Progenitor cell of endocrine pancreas (in vitro differentiated cells): ENCODE measurements at regions not wholly inside any gene's neighbourhood (a gene's known extent, or its start where the extent isn't known, plus 50 kb on each side); places are given as distances from the start of the nearest gene placed in this dataset.

ENCODE experiments used
- DNase-seq: peaks from one replicate; pipeline ENCODE4 v3.0.0; 2021; ENCODE audit warnings: low spot score; ENCODE audit not compliant: unreplicated experiment
- H3K27ac Mint-ChIP-seq: 2 replicates; pipeline ENCODE4 v1.8.0; 2021; ENCODE audit warnings: mild to moderate bottlenecking, moderate library complexity, mixed read lengths
- H3K27me3 Mint-ChIP-seq: 2 replicates; pipeline ENCODE4 v1.8.0; 2021; ENCODE audit warnings: mixed read lengths
- H3K36me3 Mint-ChIP-seq: 2 replicates; pipeline ENCODE4 v1.8.0; 2022; ENCODE audit warnings: mixed read lengths; ENCODE audit not compliant: insufficient read depth
- H3K4me1 Mint-ChIP-seq: 2 replicates; pipeline ENCODE4 v1.8.0; 2021; ENCODE audit warnings: low read depth, mixed read lengths
- H3K4me3 Mint-ChIP-seq: 2 replicates; pipeline ENCODE4 v1.8.0; 2021; ENCODE audit warnings: low read depth, mild to moderate bottlenecking, moderate library complexity, mixed read lengths
- H3K9me3 Mint-ChIP-seq: 2 replicates; pipeline ENCODE4 v1.8.0; 2021; ENCODE audit warnings: low read depth, mixed read lengths
- CTCF ChIP-seq: fragments of 200-600 bp; sonication (generic); IDR thresholded peaks from one replicate; pipeline ENCODE4 v1.5.0; 2021; ENCODE audit warnings: antibody characterized with exemption, mild to moderate bottlenecking; ENCODE audit not compliant: unreplicated experiment

GRCh38 chr14:29223947-29224346 is 457.4 kb downstream of the FOXG1 start:
- H3K4me1 Mint-ChIP-seq: peaks cover 2% of the 10 kb centered on the region

DNA sequence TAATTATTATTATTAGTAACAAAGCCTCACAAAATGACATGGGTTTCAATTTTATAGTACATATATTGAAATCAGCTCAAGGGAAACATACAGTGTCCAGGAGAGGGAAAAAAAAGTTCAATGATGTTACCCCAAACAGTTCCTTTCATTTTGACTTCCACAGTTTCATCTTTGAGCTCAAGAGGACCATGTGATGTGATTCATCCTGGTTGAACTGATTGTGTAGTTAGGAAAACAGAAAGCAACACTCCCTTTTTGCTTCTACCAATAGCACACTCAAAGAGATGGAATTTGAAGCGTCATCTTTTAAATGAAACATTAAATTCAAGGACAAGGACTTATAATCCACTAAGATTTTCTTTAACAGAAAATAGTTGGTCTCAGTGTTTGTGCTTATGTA is 461.0 kb downstream of the FOXG1 start:
- Mint-ChIP-seq H3K9me3 (no peaks in the 10 kb centered on the region), H3K4me3 (no peak overlapping the region), H3K36me3 (no peaks in the 10 kb centered on the region), H3K27ac (no peak overlapping the region), H3K27me3 (peaks cover 11% of the 10 kb centered on the region), H3K4me1 (no peaks in the 10 kb centered on the region)
- no peak for TF ChIP-seq CTCF
- no peak for DNase-seq

More at GRCh38 chr14:29223947-29224346, 457.4 kb downstream of the FOXG1 start:
- Mint-ChIP-seq H3K4me3 (no peak overlapping the region), H3K36me3 (no peaks in the 10 kb centered on the region), H3K27me3 (peaks cover 31% of the 10 kb centered on the region), H3K9me3 (no peaks in the 10 kb centered on the region), H3K27ac (no peak overlapping the region)
- TF ChIP-seq CTCF: no peak
- no peak for DNase-seq

DNA sequence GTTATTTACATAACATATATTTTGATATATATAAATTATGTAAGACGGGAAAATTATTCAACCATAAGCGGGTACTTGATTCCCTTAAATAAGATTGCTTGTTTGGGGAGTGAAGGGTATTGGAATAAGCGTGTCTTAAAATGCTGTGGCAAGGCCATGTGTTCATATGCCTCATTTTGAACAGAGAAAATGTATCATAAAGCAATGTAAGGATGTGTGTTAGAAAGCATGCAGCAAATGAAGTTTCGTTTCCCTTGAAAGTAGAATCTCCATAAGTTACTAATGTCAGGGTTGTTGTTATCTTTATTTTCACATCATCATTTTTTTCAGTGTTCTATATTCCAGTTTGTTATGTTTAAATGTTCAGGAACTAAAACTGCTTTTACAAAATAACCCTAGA is 465.6 kb downstream of the FOXG1 start:
- DNase-seq: no peak
- Mint-ChIP-seq H3K27ac (no peak overlapping the region), H3K4me3 (no peak overlapping the region), H3K27me3 (no peaks in the 10 kb centered on the region), H3K4me1 (no peaks in the 10 kb centered on the region), H3K9me3 (no peaks in the 10 kb centered on the region), H3K36me3 (no peaks in the 10 kb centered on the region)
- no peak for TF ChIP-seq CTCF

GRCh38 chr14:29232711-29233110 is 466.1 kb downstream of the FOXG1 start:
- Mint-ChIP-seq H3K9me3 (no peaks in the 10 kb centered on the region), H3K36me3 (no peaks in the 10 kb centered on the region), H3K27ac (no peak overlapping the region), H3K4me1 (no peaks in the 10 kb centered on the region), H3K4me3 (no peak overlapping the region), H3K27me3 (no peaks in the 10 kb centered on the region)
- DNase-seq: no peak
- no peak for TF ChIP-seq CTCF

- H3K4me1 Mint-ChIP-seq: no peaks in the 10 kb centered on the region
Observed at GRCh38 chr14:29233188-29233587, 466.6 kb downstream of the FOXG1 start.

More at GRCh38 chr14:29233188-29233587, 466.6 kb downstream of the FOXG1 start:
- DNase-seq: no peak
- H3K9me3 Mint-ChIP-seq: no peaks in the 10 kb centered on the region
- TF ChIP-seq CTCF: no peak
- H3K27me3 Mint-ChIP-seq: no peaks in the 10 kb centered on the region
- H3K27ac Mint-ChIP-seq: no peak overlapping the region
- no peak overlapping the region for H3K4me3 Mint-ChIP-seq
- no peaks in the 10 kb centered on the region for H3K36me3 Mint-ChIP-seq
